Pancreas (tissue), 10 donors: ENCODE measurements at regions not wholly inside any gene's neighbourhood (a gene's known extent, or its start where the extent isn't known, plus 50 kb on each side); places are given as distances from the start of the nearest gene placed in this dataset.
"Not testable (repeated sequence)": the region's sequence is repeated elsewhere in the genome, so short reads cannot be mapped to it uniquely, and the experiment has no call there.

ENCODE experiments used
- ATAC-seq, 4 donors: fragments of 200-7000 bp; cut with Tn5 transposase; one replicate each; pipeline versions ENCODE4 v1.8.0 to v1.9.1; 2020; ENCODE audit warnings: mild to moderate bottlenecking in 4 of 4, moderate library complexity in 4 of 4
- DNase-seq, 6 donors: peaks; one replicate each; pipeline ENCODE4 v3.0.0-alpha.2; 2020
- FAIRE-seq: peaks from 2 replicates; lab custom pipeline; 2012; peaks lifted over from hg19 to GRCh38; lab: Jason Lieb, UNC
- H3K27ac ChIP-seq, 4 donors: fragments of 200-600 bp; sonication (generic); 1 replicate in 3 of 4; 2 replicates in 1 of 4; pipeline versions ENCODE4 v1.5.0 to v1.8.0; 2020
- H3K27me3 ChIP-seq, 4 donors: fragments of 200-600 bp; one replicate each; pipeline ENCODE4 v1.8.0; 2021
- H3K36me3 ChIP-seq, 3 donors: fragments of 200-600 bp; sonication (generic) in 1 of 3; one replicate each; pipeline versions ENCODE4 v1.5.0 to v1.8.0; 2020 to 2021
- H3K4me1 ChIP-seq, 3 donors: fragments of 200-600 bp; one replicate each; pipeline ENCODE4 v1.8.0; 2021
- H3K4me3 ChIP-seq, 4 donors: fragments of 200-600 bp; sonication (generic) in 2 of 4; one replicate each; pipeline versions ENCODE4 v1.5.0 to v1.8.0; 2020 to 2021
- H3K9me3 ChIP-seq, 4 donors: fragments of 200-600 bp; one replicate each; pipeline ENCODE4 v1.8.0; 2021
- CTCF ChIP-seq, 4 donors: fragments of 200-600 bp; sonication (generic) in 3 of 4; IDR thresholded peaks; one replicate each; pipeline versions ENCODE4 v1.5.0 to v1.8.0; 2021; ENCODE audit warnings: antibody characterized with exemption in 4 of 4
- WGBS, 2 donors: extraction: QIAGEN DNeasy Blood & Tissue Kit; methylation state at CpG; one replicate each; pipeline ENCODE4 v1.1.7; 2013; 5-methylcytosine and 5-hydroxymethylcytosine counted together
- intact Hi-C, 3 donors: fragments of 100-400 bp; cut with DNase I; formaldehyde crosslinking; loops; one replicate each; pipeline versions ENCODE4 v1.11.1 to v1.14.2; 2022
- donor health status: healthy with polysubstance abuse.
- donor health status: DM: no; HTN: no; CAD: no; lungs with moderate emphysema.
- donor health status: DM: no; HTN: no; CAD: no.
- donor health status: control.
- donor health status: control.
- donor health status: Bipolar disorder and iron deficiency.
- donor health status: DM: yes; HTN: yes; CAD: no.
- donor health status: DM: no; HTN: no; CAD: no.
- donor health status: DM: no; HTN: no; CAD: no.
- donor health status: DM: yes; HTN: yes; CAD: no.

GRCh38 chr9:24090566-24090965, 264.5 kb upstream of the ELAVL2 start:
- no peak for DNase-seq
- ATAC-seq: no peak
- TF ChIP-seq CTCF (IDR thresholded peaks at IDR 0.05): no peak
- H3K27ac ChIP-seq: no peak overlapping the region
- no peaks in the 10 kb centered on the region for H3K27me3 ChIP-seq
- whole genome bisulfite sequencing, 2 donors: 60 to 68% methylated on average over 6 of the region's 6 CpGs
- FAIRE-seq: no peak
- H3K4me1 ChIP-seq: no peaks in the 10 kb centered on the region
- intact Hi-C loops: no loop called here
- H3K36me3 ChIP-seq: no peaks in the 10 kb centered on the region
- H3K4me3 ChIP-seq: no peak overlapping the region
- H3K9me3 ChIP-seq: no peaks in the 10 kb centered on the region

GRCh38 chr9:24073666-24074065, 247.6 kb upstream of the ELAVL2 start:
- no peak for FAIRE-seq
- DNase-seq: no peak
- H3K27ac ChIP-seq: no peak overlapping the region
- intact Hi-C loops: no loop called here
- 23 to 35% methylated on average over 6 of the region's 6 CpGs for WGBS, 2 donors
- no peaks in the 10 kb centered on the region for H3K4me1 ChIP-seq
- TF ChIP-seq CTCF (IDR thresholded peaks at IDR 0.05): no peak
- no peaks in the 10 kb centered on the region for H3K36me3 ChIP-seq
- H3K9me3 ChIP-seq: no peaks in the 10 kb centered on the region
- no peaks in the 10 kb centered on the region for H3K27me3 ChIP-seq
- no peak overlapping the region for H3K4me3 ChIP-seq
- no peak for ATAC-seq

GRCh38 chr9:24073007-24073592, 247.1 kb upstream of the ELAVL2 start:
- 11 to 16% methylated on average over 5 of the region's 5 CpGs for WGBS, 2 donors
- no peaks in the 10 kb centered on the region for H3K4me1 ChIP-seq
- H3K4me3 ChIP-seq: no peak overlapping the region
- TF ChIP-seq CTCF (IDR thresholded peaks at IDR 0.05): no peak
- FAIRE-seq (no peak), DNase-seq (no peak), ATAC-seq (no peak)
- H3K27ac ChIP-seq: no peak overlapping the region
- no peaks in the 10 kb centered on the region for H3K36me3 ChIP-seq
- intact Hi-C loops: no loop called here
- no peaks in the 10 kb centered on the region for H3K9me3 ChIP-seq
- H3K27me3 ChIP-seq: no peaks in the 10 kb centered on the region

DNA sequence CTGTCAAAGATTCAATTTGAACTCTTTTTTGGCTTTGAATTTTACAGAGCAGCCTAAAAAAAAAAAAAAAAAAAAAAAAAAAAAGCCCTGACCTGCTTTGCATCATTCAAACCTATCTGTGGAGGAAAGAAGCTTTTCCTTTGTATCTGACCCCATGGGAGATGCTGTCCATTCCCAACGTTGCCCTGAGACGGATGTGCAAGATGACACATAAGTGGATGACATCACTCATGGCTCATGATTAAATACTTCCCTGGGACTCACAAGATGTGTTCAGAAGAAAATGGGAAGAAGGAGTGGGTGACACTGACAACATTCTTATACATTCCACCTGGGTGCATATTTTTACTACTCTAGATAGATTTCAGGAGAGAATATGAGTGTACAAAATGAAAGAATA, 245.7 kb upstream of the ELAVL2 start:
- no peaks in the 10 kb centered on the region for H3K4me1 ChIP-seq
- no peaks in the 10 kb centered on the region for H3K36me3 ChIP-seq
- DNase-seq (no peak), ATAC-seq (no peak), FAIRE-seq (no peak)
- H3K4me3 ChIP-seq: no peak overlapping the region
- H3K27ac ChIP-seq: no peak overlapping the region
- no peaks in the 10 kb centered on the region for H3K9me3 ChIP-seq
- 31 to 33% methylated on average over 2 of the region's 2 CpGs for WGBS, 2 donors
- intact Hi-C loops: no loop called here
- H3K27me3 ChIP-seq: no peaks in the 10 kb centered on the region
- no peak for TF ChIP-seq CTCF (IDR thresholded peaks at IDR 0.05)

GRCh38 chr9:24071091-24071490, 245.1 kb upstream of the ELAVL2 start:
- DNase-seq (no peak), FAIRE-seq (no peak), ATAC-seq (no peak)
- Histone ChIP-seq H3K27ac (no peak overlapping the region), H3K4me3 (no peak overlapping the region), H3K4me1 (no peaks in the 10 kb centered on the region), H3K36me3 (no peaks in the 10 kb centered on the region), H3K9me3 (no peaks in the 10 kb centered on the region), H3K27me3 (no peaks in the 10 kb centered on the region)
- TF ChIP-seq CTCF (IDR thresholded peaks at IDR 0.05): no peak
- 43 to 49% methylated on average over 4 of the region's 4 CpGs for WGBS, 2 donors
- intact Hi-C loops: no loop called here

GRCh38 chr9:24067107-24067506, 241.1 kb upstream of the ELAVL2 start:
- DNase-seq, ATAC-seq, H3K36me3 ChIP-seq, FAIRE-seq, H3K9me3 ChIP-seq, H3K27me3 ChIP-seq, H3K27ac ChIP-seq, intact Hi-C loops, H3K4me3 ChIP-seq, H3K4me1 ChIP-seq: not testable (repeated sequence)
- WGBS, 2 donors: 35 to 50% methylated on average over 3 to 4 of the region's 5 CpGs
